Prostate gland (tissue), 2 donors: ENCODE measurements at regions not wholly inside any gene's neighbourhood (a gene's known extent, or its start where the extent isn't known, plus 50 kb on each side); places are given as distances from the start of the nearest gene placed in this dataset.

Source experiments
- POLR2A ChIP-seq: fragments of 450-650 bp; IDR thresholded peaks from one replicate; pipeline ENCODE4 v1.6.1; 2016; ENCODE audit warnings: antibody characterized with exemption, mild to moderate bottlenecking
- TF ChIP-seq, protein P1 (sequence below), 4 experiments: fragments of 200-600 bp in 2 of 4; fragments of 450-650 bp in 2 of 4; sonication (generic) in 2 of 4; IDR thresholded peaks; 1 replicate in 3 of 4; 2 replicates in 1 of 4; pipeline ENCODE4 v1.5.1; 2016 to 2019; ENCODE audit warnings: antibody characterized with exemption in 4 of 4, mild to moderate bottlenecking in 2 of 4, moderate library complexity in 2 of 4

DNA sequence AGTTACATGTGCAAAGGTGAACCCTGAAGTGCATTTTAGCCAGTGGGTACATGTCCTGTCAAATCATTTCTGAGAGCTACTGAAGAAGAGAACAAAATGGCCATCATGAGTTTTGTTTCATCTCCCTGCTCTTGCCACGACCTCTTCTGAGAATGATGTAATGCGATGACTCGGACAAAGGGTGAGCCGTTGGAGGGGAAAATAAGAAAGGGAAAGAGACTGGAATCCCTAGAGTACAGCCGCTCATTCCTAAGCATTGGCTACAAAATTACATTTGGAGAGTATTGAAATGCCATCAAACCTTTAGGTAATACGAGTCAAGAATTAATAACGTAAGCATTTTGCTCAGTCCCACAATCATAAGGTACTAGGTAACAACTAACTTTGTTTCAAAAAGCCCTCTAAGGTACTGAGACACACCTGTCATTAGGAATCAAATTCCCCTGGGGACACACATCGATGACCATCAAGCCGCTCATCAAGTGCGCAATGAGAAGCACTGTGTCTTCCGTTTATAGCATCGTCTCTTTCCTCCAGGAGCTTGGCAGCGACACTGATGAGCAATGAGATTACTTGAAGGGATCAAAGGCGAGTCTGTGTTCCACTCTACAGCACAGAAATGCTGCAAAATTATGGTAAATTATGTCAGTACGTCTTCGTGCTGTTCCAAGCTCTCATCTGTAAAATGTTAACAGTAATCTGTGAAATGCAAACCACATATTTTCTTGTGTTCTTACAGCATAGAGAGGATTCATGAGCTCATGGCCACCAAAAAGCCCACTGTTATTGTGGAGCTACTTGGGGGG is 97.3 kb upstream of the PIEZO2 start:
- TF ChIP-seq, protein P1, sequence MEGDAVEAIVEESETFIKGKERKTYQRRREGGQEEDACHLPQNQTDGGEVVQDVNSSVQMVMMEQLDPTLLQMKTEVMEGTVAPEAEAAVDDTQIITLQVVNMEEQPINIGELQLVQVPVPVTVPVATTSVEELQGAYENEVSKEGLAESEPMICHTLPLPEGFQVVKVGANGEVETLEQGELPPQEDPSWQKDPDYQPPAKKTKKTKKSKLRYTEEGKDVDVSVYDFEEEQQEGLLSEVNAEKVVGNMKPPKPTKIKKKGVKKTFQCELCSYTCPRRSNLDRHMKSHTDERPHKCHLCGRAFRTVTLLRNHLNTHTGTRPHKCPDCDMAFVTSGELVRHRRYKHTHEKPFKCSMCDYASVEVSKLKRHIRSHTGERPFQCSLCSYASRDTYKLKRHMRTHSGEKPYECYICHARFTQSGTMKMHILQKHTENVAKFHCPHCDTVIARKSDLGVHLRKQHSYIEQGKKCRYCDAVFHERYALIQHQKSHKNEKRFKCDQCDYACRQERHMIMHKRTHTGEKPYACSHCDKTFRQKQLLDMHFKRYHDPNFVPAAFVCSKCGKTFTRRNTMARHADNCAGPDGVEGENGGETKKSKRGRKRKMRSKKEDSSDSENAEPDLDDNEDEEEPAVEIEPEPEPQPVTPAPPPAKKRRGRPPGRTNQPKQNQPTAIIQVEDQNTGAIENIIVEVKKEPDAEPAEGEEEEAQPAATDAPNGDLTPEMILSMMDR (IDR thresholded peaks at IDR 0.05): no peak
- TF ChIP-seq POLR2A: no peak
